DMS153 (cell line): ENCODE measurements at regions not wholly inside any gene's neighbourhood (a gene's known extent, or its start where the extent isn't known, plus 50 kb on each side); places are given as distances from the start of the nearest gene placed in this dataset.

ENCODE experiments used
- DNase-seq: peaks from one replicate; lab custom pipeline; 2025; lab: John Stamatoyannopoulos, UW

DNA sequence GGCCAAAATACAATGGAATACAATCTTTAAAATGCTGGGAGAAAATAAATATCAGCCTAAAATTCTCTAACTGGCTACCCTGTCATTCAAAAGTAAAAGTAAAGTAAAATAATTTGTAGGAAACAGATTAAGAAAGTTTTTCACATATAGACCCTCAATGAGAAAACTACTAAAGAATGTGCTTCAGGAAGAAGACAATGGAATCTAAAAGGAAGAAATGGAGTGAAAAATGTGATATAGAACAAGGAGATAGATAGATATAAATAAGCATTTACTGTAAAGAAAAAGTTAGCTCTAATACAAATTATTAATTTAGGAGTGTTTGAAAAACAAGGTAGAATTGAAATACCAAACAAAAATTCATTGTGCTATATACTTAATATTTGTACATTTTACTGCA, 368.6 kb upstream of the MPDZ start:
- DNase-seq, result no peak

GRCh38 chr9:13646500-13647021, 367.1 kb upstream of the MPDZ start:
- DNase-seq, result no peak

DNA sequence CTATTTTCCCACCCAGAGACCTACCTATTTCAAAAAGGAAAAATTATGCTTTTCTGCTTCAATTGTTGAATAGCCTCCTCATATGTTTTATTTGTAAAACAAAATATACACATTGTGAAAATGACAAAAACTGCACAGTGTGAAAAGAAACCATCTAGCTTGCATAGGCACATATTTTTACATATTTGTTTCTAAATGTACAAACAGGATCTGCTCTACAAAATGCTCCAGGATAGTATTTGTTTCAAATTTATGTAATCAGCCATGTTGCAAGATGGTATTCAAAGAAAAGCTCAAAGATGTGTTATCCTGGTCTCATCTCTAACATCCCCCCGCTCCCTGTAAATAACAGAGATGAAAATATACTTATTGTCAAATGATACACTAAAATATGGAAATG, 366.1 kb upstream of the MPDZ start:
- DNase-seq, result no peak

DNA sequence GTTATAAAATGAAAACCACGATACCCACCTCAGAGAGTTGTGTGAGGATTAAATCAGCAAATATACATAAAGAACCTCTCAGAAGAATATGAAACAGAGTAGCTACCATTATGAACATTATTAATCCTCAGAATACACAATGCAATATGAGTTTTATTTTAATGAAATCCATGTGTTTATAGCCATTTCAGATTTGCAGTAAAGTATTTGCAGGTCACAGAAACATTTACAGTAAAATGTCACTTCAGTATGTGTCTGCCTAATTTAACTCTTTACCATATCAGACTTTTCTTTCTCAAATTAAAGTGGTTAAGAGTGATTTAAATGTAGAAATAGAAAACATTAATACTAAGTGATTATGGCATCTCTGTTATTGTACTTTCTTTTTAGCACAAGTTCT, 365.2 kb upstream of the MPDZ start:
- DNase-seq, result no peak

GRCh38 chr9:13642646-13643045, 363.2 kb upstream of the MPDZ start:
- no peak for DNase-seq

- no peak for DNase-seq
These were observed 349.6 kb upstream of the MPDZ start for GRCh38 chr9:13629067-13629466.

DNA sequence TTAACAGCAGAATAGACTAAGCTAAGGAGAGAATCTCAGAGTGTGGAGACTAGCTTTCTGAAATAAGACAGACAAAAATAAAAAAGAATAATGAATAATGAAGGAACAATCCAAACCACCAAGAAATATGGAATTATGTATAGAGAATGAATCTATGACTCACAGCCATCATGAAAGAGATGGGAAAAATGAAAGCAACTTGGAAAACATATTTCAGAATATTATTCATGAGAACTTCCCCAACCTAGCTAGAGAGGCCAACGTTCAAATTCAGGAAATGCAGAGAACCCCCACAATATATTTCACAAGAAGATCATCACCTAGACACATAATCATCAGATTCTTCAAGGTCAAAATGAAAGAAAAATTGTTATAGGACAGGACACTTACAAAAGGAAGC, 349.0 kb upstream of the MPDZ start:
- no peak for DNase-seq

GRCh38 chr9:13627502-13627901, 348.0 kb upstream of the MPDZ start:
- DNase-seq, result no peak

DNA sequence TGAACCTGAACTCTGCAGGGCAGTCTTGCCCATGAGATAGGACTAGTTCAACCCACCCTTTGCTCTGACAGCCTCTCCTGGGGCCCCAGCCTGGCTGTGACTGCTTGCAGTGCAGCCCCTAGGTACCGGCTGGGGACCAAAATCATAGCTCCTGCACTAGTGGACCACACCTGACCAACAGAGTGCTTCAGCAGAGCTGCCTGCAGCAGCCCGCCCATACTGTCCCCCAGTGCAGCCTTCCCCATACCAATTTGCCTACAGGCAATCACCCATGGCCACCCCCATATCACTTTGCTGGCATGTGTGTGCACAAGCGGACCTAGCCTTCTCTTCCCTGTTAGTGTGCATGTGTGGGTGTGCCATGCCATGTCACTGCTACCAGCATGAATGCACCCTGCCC, 347.6 kb upstream of the MPDZ start:
- DNase-seq, result no peak

DNA sequence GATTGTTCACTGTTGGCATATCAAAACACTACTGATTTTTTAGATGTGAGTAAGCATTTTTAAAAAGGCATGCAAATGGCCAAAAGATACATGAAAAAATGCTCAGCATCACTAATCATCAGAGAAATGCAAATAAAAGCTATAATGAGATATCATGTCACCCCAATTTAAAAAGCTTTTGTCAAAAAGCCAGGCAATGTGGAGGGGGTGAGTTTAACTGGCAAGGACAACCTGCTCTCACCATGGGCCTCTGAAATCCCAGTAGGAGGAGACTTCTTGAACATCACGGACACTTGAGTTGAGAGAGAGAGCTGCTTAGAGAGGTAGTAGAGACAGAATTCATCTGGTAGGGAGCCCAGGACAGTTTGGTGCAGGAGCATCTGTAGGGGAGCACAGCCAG, 347.1 kb upstream of the MPDZ start:
- DNase-seq, result no peak

DNA sequence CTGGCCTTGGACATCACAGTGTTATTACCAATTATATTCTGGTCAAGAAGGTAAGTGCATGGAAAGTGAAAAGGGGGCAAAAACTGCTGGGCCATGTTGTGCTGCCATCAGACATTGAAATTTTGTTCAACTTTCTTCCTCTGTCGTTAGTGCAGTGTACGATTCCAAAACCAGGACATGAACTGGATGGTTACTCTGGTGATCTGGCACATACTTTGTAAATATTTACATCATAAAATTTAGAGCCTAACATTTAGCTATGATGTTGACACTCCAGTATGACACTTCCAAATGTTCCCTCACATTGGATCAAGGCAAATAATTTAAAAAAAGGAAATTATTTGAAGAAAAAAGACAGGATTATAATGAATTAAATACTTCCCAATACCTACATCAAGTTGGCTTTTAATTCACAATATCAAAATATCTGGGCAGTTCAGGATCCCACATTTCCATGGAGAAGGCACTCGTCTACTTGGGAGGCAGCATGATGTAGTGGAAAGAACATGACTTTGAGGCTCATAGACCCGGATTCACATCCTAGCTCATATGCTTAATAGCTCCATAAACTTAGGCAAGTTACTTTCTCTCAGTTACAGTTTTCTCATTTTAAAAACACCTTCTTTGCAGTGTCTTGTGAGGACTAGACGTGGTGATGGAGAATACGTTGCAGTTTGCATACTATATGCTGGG, 342.5 kb upstream of the MPDZ start:
- no peak for DNase-seq

DNA sequence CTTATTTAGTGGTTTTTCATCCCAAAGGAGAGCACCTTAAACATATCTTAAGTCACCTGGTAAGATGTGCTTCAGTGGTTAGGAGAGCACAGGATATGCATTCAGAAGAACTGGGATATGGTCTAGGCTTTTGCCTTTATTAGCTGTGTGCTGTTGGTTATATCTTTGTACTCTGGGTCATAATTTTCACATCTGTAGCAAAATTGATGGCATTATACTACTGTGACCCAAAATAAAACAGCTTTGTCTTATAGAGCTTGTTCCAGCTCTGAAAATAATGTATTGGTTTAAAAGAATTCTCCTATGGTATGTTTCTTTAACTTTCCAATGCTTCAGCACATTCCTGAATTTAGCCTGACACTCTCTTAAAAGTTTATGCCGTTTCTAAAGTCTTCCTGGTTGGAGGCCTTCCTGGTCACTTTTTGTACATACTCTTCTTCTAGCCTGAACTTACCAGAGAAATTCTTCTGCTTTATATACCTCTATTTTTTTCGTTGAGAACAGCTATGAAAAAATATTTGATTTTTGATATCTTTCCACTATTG, 337.1 kb upstream of the MPDZ start:
- no peak for DNase-seq

DNA sequence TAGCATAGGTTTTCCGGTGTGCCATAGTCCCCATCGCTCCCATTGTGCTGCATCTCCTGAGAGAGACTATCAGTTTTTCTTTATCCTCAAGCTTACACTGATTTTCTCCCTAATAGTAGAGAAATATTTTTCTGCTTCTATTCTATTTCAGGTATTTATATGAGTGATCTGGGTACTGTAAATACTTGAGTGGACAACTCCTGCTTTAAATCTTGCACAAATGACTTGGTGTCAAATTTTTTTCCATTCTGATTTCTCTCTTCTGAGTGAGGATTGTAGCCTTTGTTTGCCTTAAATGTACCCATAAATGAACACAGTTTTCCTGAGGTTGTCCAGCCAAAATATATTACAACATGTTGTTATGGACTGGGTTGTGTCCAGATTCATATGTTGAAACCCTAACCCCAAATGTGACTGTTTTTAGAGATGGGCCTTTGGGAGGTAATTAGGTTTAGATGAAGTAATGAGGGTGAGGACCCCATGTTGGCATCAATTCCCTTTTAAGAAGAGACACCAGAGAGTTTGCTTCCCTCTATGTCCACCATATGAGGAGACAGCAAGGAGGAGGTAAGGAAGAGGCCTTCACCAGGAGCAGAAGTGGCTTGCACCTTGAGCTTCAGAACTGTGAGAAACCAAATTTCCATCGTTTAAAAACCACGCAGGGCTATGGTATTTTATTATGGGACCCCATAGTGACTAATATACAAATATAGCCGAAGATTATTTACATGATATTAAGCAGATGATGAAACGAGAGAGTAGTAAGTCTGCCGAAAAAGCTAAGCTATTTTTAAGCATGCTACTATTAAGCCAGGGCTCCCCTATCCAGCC, 336.4 kb upstream of the MPDZ start:
- DNase-seq, result no peak

- no peak for DNase-seq
These were observed 334.6 kb upstream of the MPDZ start for GRCh38 chr9:13614060-13614459.

- no peak for DNase-seq
These were observed 333.8 kb upstream of the MPDZ start for GRCh38 chr9:13613296-13613695.

GRCh38 chr9:13608451-13608850, 329.0 kb upstream of the MPDZ start:
- no peak for DNase-seq

- no peak for DNase-seq
These were observed 328.3 kb upstream of the MPDZ start for GRCh38 chr9:13607481-13608441.

GRCh38 chr9:13606586-13606985, 327.1 kb upstream of the MPDZ start:
- DNase-seq, result no peak

DNA sequence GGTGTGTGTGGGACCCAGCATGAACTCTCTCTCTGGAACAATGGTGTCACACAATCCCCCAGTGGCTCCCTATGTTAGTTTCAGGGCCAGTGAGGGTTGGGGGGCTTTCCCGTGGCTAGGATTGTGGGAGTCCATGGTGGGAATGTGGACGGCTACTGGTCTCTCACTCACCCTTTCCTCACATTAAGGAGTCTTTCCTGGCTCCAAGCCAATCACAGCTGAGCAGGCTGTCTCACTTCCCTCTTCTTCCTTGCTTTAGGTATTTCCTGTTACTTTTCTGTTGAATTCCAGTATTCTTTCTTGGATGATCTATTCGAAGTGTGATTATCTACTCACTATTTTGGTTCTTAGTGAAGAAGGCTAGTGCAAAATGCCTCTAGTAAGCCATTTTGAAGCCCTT, 324.4 kb upstream of the MPDZ start:
- DNase-seq, result no peak

- no peak for DNase-seq
These were observed 319.2 kb upstream of the MPDZ start for GRCh38 chr9:13598738-13599137.

DNA sequence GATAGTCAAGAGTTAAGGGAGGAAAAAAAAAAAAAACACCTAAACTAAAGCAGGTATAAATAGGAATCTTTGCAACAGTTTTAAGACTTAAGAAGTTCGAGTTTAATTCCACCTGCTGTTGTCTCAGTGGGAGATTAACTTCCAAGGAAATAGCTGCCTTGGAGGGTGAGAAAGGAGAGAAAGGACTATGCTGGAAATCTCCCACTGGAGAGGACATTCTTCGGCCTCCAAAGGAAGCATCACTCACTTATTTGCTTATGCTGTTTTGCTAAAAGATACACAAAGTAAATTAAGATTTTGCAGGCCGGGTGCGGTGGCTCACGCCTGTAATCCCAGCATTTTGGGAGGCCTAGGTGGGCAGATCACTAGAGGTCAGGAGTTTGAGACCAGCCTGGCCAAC, 317.9 kb upstream of the MPDZ start:
- DNase-seq, result no peak

GRCh38 chr9:13597004-13597403, 317.5 kb upstream of the MPDZ start:
- DNase-seq, result no peak
